GM19397 (cell line): ENCODE measurements at regions not wholly inside any gene's neighbourhood (a gene's known extent, or its start where the extent isn't known, plus 50 kb on each side); places are given as distances from the start of the nearest gene placed in this dataset.
A peak's percentile ranks its signal among the peaks of the same experiment; 100 is the strongest.

Experiments
- ATAC-seq: cut with Tn5 transposase; IDR thresholded peaks from one replicate; pipeline ENCODE4 v1.9.1; 2021; ENCODE audit warnings: mild to moderate bottlenecking, moderate library complexity; ENCODE audit not compliant: unreplicated experiment

DNA sequence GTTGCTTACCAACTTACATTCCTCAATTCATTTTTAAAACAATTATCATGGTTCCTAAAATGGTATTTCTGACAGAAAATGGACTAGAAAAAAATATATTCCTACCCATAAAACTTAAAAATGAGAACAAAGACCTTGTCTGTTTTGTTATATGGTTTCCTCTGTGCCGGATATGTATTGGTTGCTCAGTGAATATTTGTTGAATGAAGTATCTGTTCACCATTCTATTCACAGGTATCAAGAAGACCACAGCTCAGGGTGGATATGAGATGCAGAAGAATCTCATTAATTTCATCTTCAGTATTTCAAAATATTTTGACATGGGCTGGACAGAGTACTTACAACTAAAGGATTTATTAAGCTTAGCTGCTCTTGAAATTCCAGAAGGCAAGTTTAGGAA is 58.1 kb downstream of the TUSC7 start:
- no peak for ATAC-seq

DNA sequence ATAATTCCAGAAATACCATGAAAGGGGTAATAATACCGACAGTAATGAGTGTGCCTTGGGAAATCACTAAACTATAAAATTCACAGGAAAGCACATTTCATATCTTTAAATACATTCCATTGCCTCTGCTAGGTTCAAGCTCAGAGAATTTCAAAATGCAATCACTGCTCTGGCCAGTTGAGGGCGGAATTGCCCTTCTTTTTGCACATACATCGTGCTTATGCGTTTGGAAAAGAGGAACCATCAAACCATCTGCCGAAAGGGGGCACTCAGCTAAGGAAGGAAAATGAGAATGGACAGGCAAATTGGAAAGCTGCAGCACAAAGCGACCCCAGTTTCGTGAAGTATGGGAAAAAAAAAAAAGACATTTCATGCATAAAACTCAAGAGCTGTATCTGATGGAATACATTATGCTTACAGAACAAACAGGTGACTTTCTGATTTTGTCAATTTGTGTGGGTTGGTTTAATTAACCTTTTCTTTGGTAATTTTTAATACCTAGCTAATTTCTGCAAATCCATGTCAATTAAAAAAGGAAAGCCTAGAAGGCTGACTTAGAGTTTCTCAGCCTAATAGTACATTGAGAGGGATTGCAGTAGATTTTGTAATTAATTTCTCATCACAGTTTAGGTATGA is 61.4 kb downstream of the TUSC7 start:
- ATAC-seq = peak; percentile 98

DNA sequence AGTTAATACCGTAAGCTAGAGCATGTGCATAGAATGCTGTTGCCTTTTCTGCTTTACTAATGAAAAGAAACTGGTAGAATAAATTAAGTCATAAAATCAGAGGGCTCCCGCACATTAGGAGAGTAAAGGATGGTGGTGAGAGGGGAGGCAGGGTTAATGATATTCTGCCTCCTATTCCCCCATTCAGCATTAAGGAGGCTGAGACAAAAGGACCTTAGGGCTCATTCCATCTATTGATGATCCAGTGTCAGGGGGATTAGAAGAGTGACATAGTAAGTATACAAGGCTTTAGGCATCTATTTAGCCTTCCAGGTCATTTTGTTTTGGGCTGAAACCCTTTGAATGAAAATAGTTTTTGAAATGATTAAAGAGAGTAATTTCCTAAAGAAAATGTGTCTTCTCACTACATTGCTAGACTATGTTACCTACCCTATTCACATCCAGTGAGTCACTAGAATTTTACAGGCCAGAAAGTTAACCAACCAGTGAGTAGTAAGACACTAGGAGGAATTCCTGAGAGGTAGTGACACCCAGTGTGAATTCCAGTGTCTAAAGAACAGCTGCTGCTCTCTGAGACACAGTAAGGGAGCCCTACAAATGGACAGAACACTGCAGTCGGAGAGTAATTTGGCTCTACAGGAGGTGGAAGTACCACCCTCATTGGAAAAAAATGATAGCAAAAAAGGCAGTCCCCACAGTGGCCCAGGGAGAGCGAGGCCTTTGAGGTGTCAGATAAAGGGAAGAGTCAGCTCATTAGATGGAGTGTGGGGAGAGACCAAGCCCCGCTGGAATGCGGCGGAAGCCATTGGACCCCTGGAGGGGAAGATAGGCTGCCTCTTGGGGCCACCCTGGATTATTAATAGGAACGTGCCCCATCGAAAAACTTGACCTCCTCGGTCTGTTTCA is 67.6 kb downstream of the TUSC7 start:
- no peak for ATAC-seq

DNA sequence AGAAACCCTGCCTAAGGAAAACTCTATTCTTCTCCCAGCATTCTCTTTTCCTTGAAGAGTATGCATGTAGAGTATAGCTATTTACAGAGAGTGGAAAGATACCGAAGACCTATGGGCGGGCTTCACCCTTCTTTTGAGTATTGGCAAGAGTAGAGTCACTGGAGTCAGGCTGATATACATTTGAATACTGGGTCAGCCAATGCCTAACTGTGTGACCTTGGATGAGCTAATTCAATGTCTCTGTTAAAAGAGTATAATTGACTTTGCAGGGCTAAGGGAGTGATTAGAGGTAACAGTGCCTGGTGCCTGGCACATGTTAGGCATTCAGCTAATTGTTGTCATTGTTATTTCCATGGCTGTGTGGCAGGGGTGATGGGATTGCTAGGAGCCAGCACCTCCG is 75.6 kb downstream of the TUSC7 start:
- ATAC-seq = no peak

DNA sequence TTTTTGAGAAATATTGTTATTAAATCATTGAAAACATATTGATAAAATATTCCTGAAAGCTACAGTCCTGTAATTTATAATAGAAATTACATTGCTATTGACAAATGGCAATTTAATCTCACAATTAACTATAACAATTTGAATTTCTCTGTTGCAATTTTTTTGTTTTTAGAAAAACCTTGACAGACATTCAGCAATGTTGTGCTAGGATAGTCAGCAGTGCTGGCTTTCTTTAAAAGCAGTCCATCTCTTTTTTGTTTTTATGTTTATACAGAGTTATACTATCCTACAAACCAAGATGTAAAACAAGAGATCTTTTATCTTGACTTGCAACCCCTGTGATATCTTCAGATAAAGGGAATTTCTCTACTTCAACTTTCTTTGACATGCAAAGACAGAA is 93.1 kb downstream of the TUSC7 start:
- ATAC-seq = no peak

DNA sequence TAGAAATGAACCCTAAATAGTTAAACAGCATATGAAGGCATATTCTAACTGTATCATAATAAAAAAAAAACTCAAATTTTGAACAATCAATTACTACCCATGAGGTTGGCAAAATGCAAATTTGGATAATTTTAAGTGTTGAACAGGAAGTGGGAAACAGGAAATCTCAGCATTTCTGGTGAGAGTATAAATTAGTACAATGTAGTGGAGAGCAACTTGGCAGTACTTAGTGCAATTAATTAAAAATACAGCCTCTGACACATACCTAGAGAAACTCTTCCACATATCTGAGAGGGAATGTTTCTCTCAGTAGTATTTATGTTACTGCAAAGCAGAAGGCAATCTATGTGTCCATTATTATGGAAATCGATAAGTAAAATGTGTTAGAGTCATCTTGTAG is 96.8 kb downstream of the TUSC7 start:
- no peak for ATAC-seq

DNA sequence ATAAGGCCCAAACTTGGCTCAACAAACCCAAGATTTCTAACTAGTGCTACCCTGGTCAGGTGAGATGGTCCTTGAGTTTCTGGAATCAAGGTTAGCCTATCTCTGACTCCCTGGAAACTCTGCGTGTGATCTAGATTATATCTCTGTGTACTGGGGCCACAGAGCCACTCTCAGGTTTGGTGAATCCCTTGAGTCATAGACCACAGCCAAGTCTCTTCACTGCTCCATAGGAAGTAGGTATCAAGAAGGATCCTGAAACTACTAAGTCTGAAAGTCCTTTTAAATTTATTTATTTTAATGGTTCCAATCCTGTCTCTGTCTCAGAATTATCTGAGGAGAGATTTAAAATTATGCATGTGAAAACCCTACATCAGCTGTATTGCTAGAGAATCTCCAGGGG is 99.1 kb downstream of the TUSC7 start:
- no peak for ATAC-seq

DNA sequence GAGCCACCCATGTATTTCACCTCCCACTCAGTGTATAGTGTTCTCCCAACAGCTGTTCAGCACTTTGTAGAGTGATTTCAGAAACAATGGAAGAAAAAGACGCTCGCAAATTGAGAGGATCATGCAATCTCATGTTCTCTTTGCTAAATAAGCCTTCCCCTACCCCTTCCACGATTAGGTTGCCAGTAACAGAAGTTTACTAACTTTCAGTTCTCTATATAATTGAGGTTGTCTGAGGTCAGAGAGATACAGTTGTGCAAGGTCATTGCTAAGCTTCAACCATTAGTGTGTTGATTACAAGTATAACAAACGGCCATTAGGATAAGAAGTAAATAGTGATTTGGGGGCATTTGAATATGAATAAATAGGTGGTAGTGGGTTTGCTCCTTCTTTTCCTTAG is 99.6 kb downstream of the TUSC7 start:
- ATAC-seq = no peak

DNA sequence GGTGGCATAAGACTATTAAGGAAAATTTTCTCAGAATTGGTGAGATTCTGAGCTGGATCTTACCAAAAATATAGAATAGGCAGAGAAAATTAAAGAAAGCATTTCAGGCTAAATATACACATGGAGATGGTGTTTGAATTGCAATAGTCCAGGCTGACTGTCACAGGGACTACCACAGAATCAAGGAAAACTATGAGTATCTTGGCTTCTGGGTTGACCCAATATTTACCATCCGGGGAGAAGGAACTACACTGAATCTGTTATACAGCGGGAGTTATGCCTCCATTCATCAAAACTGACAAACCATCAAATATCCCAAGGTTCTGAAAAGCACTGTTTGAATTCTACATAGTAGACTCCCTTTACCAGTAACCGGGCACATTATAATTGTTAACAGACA is 102.2 kb downstream of the TUSC7 start:
- ATAC-seq = no peak

DNA sequence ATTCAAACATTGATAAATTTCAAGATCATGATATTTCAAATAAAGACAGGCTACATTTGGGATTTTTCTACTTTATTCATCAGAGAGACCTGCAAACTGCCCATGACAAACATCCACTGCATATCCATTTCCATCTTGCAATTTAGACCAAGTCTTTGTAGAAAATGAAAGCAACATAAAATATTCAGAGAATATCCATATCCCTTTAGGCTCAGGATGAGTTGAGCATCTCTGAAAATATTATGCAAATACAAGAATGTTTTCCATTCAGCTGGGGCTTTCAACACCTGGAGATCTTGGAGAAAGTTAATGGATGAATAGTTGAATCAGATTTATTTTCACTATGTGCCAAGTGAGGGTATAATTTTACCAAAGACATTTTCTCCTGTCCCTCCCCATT is 103.4 kb downstream of the TUSC7 start:
- no peak for ATAC-seq

DNA sequence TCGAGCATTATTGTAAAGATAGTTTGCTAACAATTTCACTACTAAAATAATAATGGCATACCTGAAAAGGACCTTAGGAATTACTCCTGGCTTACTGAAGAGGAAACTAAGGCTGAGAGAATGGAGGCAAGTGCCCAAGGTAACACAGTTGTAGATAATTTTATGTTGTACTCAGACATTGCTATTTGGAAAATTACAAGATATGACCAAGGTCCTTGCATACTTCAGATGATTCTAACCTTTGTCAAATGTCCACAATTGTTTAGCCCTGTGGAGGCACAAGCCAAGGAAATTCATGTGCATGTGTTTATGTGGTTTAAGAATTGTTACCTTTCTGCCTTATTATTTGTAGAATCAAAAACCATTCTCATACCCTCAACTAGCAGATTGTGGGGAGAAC is 105.7 kb downstream of the TUSC7 start:
- ATAC-seq = no peak

DNA sequence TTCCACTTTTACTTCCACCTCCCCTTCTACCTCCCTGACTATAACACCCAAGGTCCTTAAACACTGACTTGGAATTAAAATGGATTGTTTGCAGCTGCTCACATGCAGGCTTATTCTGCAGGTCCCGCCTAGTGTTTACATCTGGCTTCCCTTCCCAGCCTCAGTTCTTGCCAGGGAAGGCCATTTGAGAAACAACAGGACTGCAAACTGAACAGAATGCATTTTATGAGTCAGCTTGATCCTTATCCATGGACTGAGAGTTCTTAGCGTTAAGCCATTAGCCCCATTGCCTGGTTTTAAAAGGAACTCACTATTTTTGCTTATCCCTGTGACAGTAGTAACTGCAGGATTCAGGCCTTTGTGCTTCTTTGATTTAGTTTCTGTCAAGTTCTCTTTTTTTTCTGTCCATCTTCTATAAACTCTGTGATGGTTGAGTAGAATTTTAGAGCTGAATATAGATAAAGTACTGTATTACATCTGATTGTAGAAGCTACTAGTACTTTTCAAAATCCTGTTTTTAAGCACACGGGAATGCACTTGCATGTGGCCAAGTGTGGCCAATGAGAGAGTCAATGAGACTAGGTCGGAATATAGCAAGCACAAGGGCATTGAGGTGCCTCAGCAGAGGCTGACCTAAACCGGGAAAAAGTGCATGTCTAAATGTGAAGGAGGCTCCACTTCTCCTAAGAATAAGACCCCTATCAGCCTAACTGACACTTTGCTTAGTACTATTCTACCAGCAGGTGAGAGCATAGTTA is 106.4 kb downstream of the TUSC7 start:
- no peak for ATAC-seq

DNA sequence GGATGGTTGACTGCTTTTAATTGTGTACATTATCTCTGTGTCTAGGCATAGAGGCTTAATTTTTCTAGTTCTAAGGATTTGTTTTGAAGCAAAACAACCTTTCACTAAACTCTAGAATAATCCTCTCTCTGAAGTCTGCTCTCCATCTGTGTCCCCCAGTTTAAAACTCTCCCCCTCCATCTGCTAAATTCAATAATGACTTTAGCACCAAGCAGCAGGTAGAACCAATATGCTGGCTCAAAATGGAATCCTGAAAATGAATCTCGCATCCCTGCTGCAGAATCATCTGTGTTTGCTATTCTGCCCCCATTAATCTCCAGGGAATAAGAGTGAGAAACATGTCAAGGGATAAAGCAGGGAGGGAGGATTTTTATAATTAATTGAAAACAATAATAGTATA is 111.8 kb downstream of the TUSC7 start:
- no peak for ATAC-seq

DNA sequence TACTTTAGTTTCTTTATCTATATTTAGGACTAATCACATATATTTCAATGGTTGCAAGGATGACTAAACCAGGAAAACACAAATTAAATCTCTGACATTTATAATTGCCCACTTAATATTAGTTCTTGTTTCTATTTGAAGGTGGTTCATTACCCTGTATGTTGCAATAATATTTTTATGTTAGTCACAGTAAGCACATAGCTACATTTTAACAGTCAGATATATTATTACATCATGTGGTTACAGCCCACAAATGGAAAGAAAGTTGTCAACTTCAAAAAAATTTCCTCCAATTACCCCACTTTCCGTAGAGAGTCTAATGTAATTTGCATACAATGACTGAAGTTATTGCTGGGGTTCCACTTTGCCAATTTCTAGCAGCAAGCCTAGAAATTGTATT is 114.6 kb downstream of the TUSC7 start:
- no peak for ATAC-seq

DNA sequence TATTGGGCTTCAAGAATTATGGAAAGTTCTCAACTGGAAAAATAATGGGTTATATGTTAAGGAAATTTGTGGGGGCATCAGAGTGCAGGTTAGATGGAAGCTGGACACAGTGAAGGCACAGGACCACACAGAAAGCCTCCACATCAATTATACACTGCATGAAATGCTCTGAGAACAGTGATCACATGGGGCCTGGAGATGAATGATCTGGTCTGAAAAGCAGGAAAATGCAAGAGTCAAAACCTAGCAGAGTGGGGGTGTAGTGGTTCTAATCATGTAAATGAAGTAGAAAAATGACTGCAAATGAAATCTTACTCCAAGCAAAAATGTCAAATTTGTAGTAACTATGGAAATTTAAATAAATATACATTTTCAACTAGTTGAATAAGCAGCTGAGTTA is 123.6 kb downstream of the TUSC7 start:
- ATAC-seq = no peak

DNA sequence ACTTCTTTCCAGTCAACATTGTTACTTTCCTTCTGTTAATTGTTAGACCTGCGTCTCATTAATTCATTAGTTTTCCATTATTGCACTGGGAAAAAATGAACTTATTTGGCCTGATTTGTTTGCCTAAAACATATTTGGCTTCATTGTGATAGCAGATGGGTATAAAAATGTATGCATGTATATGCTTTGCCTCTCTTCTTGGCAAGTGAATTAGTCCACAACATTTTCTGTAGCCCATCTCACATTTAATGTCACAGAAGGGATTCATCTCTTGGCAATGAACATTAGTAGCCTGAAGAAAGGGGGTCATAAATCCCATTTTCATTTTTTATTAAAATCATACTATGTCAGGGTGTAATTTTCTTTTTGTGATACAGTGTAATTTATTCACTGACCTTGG is 125.2 kb downstream of the TUSC7 start:
- no peak for ATAC-seq

DNA sequence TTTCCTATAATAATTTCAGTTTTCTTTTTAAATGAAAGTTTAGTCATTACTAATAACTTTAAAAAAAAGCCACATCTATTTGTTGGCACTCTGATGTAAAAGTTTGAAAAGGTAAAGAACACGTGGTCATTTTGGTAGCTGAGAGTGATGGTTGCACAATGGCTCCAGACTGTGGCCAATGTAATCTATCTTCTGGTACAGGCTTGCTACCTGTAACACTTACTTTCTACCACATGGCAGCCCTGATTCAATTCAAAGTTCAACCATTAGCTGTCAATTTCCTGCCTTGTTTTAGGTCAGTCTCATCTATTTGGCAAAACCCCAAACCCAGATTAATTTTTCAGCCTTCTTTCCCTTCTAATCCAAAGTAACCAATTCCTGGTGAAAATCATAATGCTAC is 126.1 kb downstream of the TUSC7 start:
- no peak for ATAC-seq

DNA sequence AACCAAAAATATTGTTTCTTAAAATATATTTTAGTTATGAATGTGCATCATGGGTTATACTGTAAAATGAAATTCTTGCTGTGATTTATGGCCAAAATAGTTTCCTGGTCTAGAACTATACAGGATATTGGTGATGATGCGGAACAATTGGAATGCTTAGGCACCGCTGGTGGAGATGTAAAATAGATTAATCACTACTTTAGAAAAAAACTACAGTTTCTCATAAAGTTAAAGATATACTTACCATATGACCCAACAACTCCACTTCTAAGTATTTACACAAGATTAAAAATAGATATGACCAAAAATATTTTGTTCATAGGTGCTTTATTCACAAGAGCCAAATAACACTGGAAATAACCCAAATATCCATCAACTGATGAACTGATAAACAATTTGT is 126.7 kb downstream of the TUSC7 start:
- no peak for ATAC-seq

DNA sequence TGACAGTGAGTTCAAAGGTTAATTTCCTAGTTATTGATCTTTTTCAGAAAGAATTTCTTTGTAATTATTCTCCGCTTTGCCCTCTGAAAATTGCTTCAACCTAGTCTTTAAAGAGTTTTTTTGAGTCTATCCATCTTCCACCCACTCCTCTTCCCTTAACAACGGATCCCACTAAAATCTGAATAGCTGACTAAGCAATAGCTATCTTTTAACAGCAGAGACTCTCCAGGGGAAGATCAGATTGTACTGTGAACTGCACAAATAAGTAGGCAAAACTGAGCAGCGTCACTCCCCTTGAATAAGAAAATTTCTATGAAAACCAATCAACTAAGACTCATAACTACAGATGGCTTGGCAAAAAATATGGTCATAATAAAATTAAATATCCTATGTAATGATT is 127.9 kb downstream of the TUSC7 start:
- ATAC-seq = no peak

DNA sequence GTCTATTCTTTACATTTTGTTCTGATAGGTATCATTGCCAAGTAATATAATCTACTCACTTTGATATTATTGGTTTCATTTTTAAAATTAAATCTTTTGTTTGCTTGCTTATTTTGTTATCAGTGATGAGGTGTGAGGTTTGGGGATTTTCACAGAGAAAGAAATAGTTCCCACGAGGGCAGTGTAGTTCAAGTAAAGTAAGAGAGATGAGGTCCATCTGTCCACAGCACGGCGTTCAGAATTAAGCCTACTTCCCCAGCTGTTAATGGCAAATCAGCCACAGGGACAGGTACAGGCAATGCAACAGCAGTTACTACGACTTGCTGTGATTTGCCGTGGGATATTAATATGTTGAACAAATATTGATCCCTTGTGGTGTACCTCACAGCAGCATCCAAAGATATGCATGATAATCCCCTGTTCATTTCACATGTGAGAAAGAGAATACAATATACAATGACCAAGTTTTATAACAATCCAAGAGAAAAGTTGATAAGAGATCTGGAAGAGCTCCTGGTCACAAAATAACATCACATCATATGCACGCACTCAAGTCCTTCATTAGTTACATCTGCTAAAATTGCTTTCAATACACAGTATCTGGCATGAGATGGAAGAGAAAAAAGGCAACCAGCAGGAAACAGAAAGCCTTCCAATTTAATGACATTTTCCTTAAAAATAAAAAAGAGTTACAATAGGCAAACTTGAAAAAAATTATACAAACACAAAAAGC is 131.6 kb downstream of the TUSC7 start:
- no peak for ATAC-seq

DNA sequence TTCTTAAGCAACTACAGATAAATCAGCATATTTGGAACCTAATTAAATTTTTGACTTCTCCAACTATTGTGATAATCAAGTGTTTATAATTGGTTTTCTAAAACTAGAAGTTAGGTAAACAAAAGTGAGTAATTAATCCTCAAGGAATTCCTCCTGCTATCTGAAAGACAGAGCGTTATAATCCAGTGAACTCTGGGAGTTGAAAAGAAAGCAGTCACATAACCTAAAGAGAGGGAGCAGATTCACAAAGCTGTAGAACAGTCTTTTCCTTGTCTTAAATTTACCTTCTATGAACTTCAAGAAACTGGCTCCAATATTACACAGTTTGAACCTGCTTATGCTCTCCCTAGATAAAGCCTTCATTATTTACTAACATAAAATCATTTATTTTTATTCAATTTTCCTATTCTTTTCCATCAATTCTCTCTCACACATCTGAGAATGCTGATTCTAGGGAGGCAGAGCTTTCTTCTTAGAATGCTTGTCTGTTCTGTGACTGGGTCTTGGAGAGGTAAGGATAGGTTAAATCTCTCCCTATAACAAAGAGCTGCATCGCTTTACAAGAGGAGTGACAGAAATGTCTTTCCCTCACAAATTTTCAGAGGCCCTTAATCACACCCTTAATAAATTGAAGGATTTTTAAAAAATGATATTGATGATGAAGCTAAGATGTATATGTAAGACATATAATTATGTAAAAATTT is 132.8 kb downstream of the TUSC7 start:
- no peak for ATAC-seq
